ENCODE measurements at regions not wholly inside any gene's neighbourhood (a gene's known extent, or its start where the extent isn't known, plus 50 kb on each side); places are given as distances from the start of the nearest gene placed in this dataset.

GRCh38 chr10:28184810-28185209 is 118.1 kb downstream of the MPP7 start:
- 96 to 100% methylated on average over 1 of the region's 1 CpG for WGBS, 2 donors (ENCODE audit: low coverage in 1 of 2)
- TF ChIP-seq POLR2A (IDR thresholded peaks at IDR 0.05) (no peak), POLR2AphosphoS5 (IDR thresholded peaks at IDR 0.05) (no peak), EP300 (IDR thresholded peaks at IDR 0.05) (no peak)
- TF ChIP-seq, protein P1, sequence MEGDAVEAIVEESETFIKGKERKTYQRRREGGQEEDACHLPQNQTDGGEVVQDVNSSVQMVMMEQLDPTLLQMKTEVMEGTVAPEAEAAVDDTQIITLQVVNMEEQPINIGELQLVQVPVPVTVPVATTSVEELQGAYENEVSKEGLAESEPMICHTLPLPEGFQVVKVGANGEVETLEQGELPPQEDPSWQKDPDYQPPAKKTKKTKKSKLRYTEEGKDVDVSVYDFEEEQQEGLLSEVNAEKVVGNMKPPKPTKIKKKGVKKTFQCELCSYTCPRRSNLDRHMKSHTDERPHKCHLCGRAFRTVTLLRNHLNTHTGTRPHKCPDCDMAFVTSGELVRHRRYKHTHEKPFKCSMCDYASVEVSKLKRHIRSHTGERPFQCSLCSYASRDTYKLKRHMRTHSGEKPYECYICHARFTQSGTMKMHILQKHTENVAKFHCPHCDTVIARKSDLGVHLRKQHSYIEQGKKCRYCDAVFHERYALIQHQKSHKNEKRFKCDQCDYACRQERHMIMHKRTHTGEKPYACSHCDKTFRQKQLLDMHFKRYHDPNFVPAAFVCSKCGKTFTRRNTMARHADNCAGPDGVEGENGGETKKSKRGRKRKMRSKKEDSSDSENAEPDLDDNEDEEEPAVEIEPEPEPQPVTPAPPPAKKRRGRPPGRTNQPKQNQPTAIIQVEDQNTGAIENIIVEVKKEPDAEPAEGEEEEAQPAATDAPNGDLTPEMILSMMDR (IDR thresholded peaks at IDR 0.05): no peak
- H3K27me3 ChIP-seq: no peaks in the 10 kb centered on the region
- H3K4me1 ChIP-seq: peaks cover 0 to 27% (median 0%) of the 10 kb centered on the region in 3 donors
- H3K36me3 ChIP-seq: no peaks in the 10 kb centered on the region
- H3K27ac ChIP-seq: no peak overlapping the region
- ATAC-seq: no peak
- H3K4me3 ChIP-seq: no peak overlapping the region
- H3K9me3 ChIP-seq: no peaks in the 10 kb centered on the region

DNA sequence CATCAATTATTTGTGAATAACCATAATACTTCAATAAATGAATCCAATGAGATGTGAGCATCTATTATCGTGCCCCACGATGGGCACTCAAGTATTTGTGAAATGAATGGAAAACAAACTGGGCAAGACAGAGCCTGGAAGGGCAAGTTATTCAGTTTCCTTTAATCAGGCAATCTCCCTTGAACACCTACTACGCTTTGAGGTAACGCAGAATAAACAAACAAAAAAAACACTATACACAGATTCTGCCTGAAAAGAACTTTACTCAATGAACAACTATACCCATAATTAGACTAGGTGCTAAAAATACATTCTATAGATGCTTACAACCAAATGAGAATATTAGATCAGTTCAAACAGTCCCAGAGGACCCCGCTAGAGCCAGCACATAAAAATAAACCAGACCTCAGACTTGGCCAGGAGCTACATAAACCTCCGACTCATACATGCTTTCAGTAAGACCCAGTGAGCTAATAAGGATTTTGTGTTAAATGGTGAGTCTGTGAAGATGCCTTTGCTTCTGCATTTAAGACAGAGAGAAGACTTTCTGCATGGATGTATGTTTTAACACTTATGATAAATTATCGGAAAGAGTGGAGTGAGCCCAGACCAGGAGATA is 121.3 kb downstream of the MPP7 start:
- no peak for ATAC-seq
- WGBS, 2 donors (ENCODE audit: low coverage in 1 of 2): 28 to 31% methylated on average over 7 of the region's 7 CpGs

DNA sequence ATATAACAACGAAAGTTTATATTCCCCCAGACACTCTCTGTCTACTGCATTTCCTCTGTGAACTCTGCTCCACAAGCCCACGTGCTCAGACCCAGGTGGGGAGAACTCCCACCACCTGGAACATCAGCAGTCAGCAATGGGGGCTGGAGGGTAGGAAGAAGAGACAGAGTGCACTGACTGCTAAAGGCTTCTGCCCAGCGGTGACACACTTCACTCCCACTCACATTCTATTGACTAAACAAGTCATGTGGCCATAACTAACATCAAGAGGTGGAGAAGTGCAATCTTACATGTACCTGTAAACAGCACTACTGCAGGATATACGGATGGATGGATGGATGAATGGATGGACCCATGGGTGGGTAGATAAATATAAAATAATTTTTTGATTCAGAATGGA is 122.2 kb downstream of the MPP7 start:
- Histone ChIP-seq H3K27ac (no peak overlapping the region), H3K4me1 (peaks cover 0 to 51% (median 5%) of the 10 kb centered on the region in 3 donors), H3K36me3 (no peaks in the 10 kb centered on the region), H3K4me3 (no peak overlapping the region), H3K27me3 (no peaks in the 10 kb centered on the region), H3K9me3 (no peaks in the 10 kb centered on the region)
- ATAC-seq: no peak
- no peak for TF ChIP-seq POLR2A (IDR thresholded peaks at IDR 0.05)
- 65 to 69% methylated on average over 3 of the region's 4 CpGs for WGBS, 2 donors (ENCODE audit: low coverage in 1 of 2)

More for the DNA sequence above, 121.3 kb downstream of the MPP7 start:
- H3K36me3 ChIP-seq: no peaks in the 10 kb centered on the region
- peaks cover 0 to 51% (median 5%) of the 10 kb centered on the region in 3 donors for H3K4me1 ChIP-seq
- H3K27ac ChIP-seq: peak overlapping the region in 3 of 4 donors; percentile 13 to 47 (median 22)
- H3K27me3 ChIP-seq: no peaks in the 10 kb centered on the region
- no peak overlapping the region for H3K4me3 ChIP-seq
- TF ChIP-seq, protein P1 (IDR thresholded peaks at IDR 0.05): no peak
- no peak for TF ChIP-seq POLR2AphosphoS5 (IDR thresholded peaks at IDR 0.05)
- H3K9me3 ChIP-seq: no peaks in the 10 kb centered on the region

- TF ChIP-seq POLR2AphosphoS5 (IDR thresholded peaks at IDR 0.05) (no peak), EP300 (IDR thresholded peaks at IDR 0.05) (no peak), POLR2A (IDR thresholded peaks at IDR 0.05) (no peak)
- TF ChIP-seq, protein P1 (IDR thresholded peaks at IDR 0.05): no peak
- Histone ChIP-seq H3K9me3 (no peaks in the 10 kb centered on the region), H3K4me1 (peaks cover 0 to 51% (median 5%) of the 10 kb centered on the region in 3 donors), H3K27me3 (no peaks in the 10 kb centered on the region), H3K27ac (no peak overlapping the region), H3K36me3 (no peaks in the 10 kb centered on the region), H3K4me3 (no peak overlapping the region)
- ATAC-seq: no peak
Measured at GRCh38 chr10:28179743-28180099, 123.1 kb downstream of the MPP7 start.

DNA sequence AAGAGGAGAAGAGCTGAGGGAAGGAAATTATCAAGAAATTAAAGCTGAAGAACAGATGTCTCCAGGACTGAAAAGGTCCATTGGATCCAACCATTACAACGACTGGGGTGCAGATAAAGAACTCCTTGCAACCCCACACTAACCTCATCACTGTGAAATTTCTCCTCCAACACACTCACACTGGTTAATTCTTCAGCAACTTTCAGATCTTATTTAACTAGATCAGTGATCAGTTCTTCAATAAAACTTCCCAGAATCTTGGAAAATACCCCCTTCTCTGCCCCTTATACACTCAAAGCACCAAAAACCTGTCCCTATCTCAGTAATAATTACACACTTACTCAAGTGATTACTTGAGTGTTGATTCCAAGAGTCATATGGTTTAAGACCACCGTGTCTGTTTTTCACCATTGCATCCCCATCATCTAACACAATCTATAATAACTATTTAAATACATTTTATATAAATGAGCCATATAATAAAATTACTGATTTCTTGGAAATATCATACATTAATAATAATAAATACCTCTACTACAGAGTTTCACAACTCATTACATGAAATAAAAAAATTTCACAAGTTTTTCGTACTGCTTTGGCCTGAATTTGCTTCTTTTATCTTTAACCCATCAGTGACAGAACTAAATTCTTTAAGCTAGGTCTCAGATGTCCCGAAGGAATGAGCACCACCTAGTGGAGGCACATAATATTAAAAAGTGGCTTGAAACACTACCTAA is 123.7 kb downstream of the MPP7 start:
- no peak for ATAC-seq
- 12 to 18% methylated on average over 4 of the region's 4 CpGs for WGBS, 2 donors (ENCODE audit: low coverage in 1 of 2)
- TF ChIP-seq POLR2A (IDR thresholded peaks at IDR 0.05) (no peak), EP300 (IDR thresholded peaks at IDR 0.05) (no peak), POLR2AphosphoS5 (IDR thresholded peaks at IDR 0.05) (no peak)
- TF ChIP-seq, protein P1 (IDR thresholded peaks at IDR 0.05): peak; percentile 74 to 83 (median 80)
- Histone ChIP-seq H3K4me3 (peak overlapping the region in 1 of 2 donors; percentile 35), H3K27me3 (no peaks in the 10 kb centered on the region), H3K27ac (peak overlapping the region in 3 of 4 donors; percentile 62 to 84 (median 69)), H3K36me3 (no peaks in the 10 kb centered on the region), H3K4me1 (peaks cover 0 to 51% (median 5%) of the 10 kb centered on the region in 3 donors), H3K9me3 (no peaks in the 10 kb centered on the region)
